Naive thymus-derived CD4-positive, alpha-beta T cell (primary cell): ENCODE measurements at regions not wholly inside any gene's neighbourhood (a gene's known extent, or its start where the extent isn't known, plus 50 kb on each side); places are given as distances from the start of the nearest gene placed in this dataset.

Experiments used
- ATAC-seq: fragments of 150-1000 bp; cut with Tn5 transposase; 2 replicates; pipeline ENCODE4 v1.10.0; 2021; ENCODE audit warnings: mild to moderate bottlenecking, moderate library complexity
- CTCF ChIA-PET: fragments of 350-600 bp; sonication (Branson Sonifier 250); formaldehyde crosslinking; loops from one replicate; lab custom pipeline; 2021; ENCODE audit warnings: antibody characterized with exemption; lab: Charles Lee
- POLR2A ChIA-PET: fragments of 350-600 bp; sonication (Branson Sonifier 250); formaldehyde crosslinking; loops from one replicate; lab custom pipeline; 2021; ENCODE audit warnings: antibody characterized with exemption, inconsistent platforms; lab: Charles Lee
- DNase-seq, 9 donors: peaks; one replicate each; pipeline versions ENCODE4 v3.0.0 to v3.0.0-alpha.2; 2020 to 2022; ENCODE audit warnings: mixed read lengths in 1 of 9
- H3K27ac ChIP-seq: one replicate; pipeline ENCODE4 v1.7.0; 2013; ENCODE audit warnings: mild to moderate bottlenecking, low read depth, low read length, moderate library complexity
- H3K27me3 ChIP-seq, 2 donors: one replicate each; pipeline ENCODE4 v1.7.0; 2013; ENCODE audit warnings: low read length in 2 of 2, mild to moderate bottlenecking in 2 of 2, moderate library complexity in 2 of 2; ENCODE audit not compliant: control insufficient read depth in 2 of 2, insufficient read depth in 2 of 2
- H3K36me3 ChIP-seq, 3 experiments: 1 replicate in 2 of 3; 2 replicates in 1 of 3; pipeline ENCODE4 v1.7.0; 2013; ENCODE audit warnings: low read length in 3 of 3, mild to moderate bottlenecking in 3 of 3, moderate library complexity in 1 of 3; ENCODE audit not compliant: insufficient read depth in 3 of 3, control insufficient read depth in 2 of 3
- H3K4me1 ChIP-seq, 2 donors: one replicate each; pipeline ENCODE4 v1.7.0; 2013; ENCODE audit warnings: low read length in 2 of 2, mild to moderate bottlenecking in 2 of 2, moderate library complexity in 1 of 2; ENCODE audit not compliant: control insufficient read depth in 2 of 2, insufficient read depth in 2 of 2
- H3K4me3 ChIP-seq: 2 replicates; pipeline ENCODE4 v1.7.0; 2013; ENCODE audit warnings: mild to moderate bottlenecking, low read length
- H3K9me3 ChIP-seq, 3 experiments: 1 replicate in 2 of 3; 2 replicates in 1 of 3; pipeline ENCODE4 v1.7.0; 2013; ENCODE audit warnings: low read length in 3 of 3; ENCODE audit not compliant: control insufficient read depth in 2 of 3
- H3K27ac Mint-ChIP-seq, 9 donors: one replicate each; pipeline ENCODE4 v1.8.0; 2020 to 2022; ENCODE audit warnings: mixed read lengths in 9 of 9, mild to moderate bottlenecking in 8 of 9, moderate library complexity in 5 of 9, inconsistent platforms in 2 of 9
- H3K27me3 Mint-ChIP-seq, 5 donors: one replicate each; pipeline ENCODE4 v1.8.0; 2021 to 2022; ENCODE audit warnings: mixed read lengths in 5 of 5, mild to moderate bottlenecking in 1 of 5
- H3K36me3 Mint-ChIP-seq, 5 donors: one replicate each; pipeline ENCODE4 v1.8.0; 2020 to 2022; ENCODE audit warnings: mixed read lengths in 5 of 5, mild to moderate bottlenecking in 3 of 5, inconsistent platforms in 1 of 5
- H3K4me1 Mint-ChIP-seq, 7 donors: one replicate each; pipeline ENCODE4 v1.8.0; 2020 to 2022; ENCODE audit warnings: mixed read lengths in 7 of 7, mild to moderate bottlenecking in 3 of 7, inconsistent platforms in 1 of 7
- H3K4me3 Mint-ChIP-seq, 10 donors: one replicate each; pipeline ENCODE4 v1.8.0; 2020 to 2022; ENCODE audit warnings: mild to moderate bottlenecking in 10 of 10, mixed read lengths in 10 of 10, moderate library complexity in 6 of 10, inconsistent platforms in 2 of 10
- H3K9me3 Mint-ChIP-seq, 11 donors: one replicate each; pipeline ENCODE4 v1.8.0; 2020 to 2022; ENCODE audit warnings: mixed read lengths in 11 of 11, mild to moderate bottlenecking in 4 of 11, inconsistent platforms in 1 of 11, moderate library complexity in 1 of 11
- intact Hi-C, 2 donors: fragments of 100-400 bp; cut with micrococcal nuclease; formaldehyde crosslinking; loops; one replicate each; pipeline ENCODE4 v1.15.1; 2023

GRCh38 chr9:107102011-107102410, 181.1 kb upstream of the RAD23B start:
- H3K36me3 Mint-ChIP-seq: no peaks in the 10 kb centered on the region
- H3K9me3 ChIP-seq: no peaks in the 10 kb centered on the region
- no peak overlapping the region for H3K4me3 Mint-ChIP-seq
- H3K27ac Mint-ChIP-seq: no peak overlapping the region
- ChIA-PET POLR2A (no interaction called here), CTCF (no interaction called here)
- DNase-seq: no peak
- H3K36me3 ChIP-seq: no peaks in the 10 kb centered on the region
- intact Hi-C loops: no loop called here
- peaks cover 0 to 5% (median 0%) of the 10 kb centered on the region in 11 donors for H3K9me3 Mint-ChIP-seq
- ATAC-seq: no peak
- H3K27me3 ChIP-seq: no peaks in the 10 kb centered on the region
- H3K27me3 Mint-ChIP-seq: peaks cover 0 to 9% (median 0%) of the 10 kb centered on the region in 5 donors
- H3K4me1 Mint-ChIP-seq: no peaks in the 10 kb centered on the region
- no peak overlapping the region for H3K27ac ChIP-seq
- no peaks in the 10 kb centered on the region for H3K4me1 ChIP-seq
- no peak overlapping the region for H3K4me3 ChIP-seq

- H3K4me1 Mint-ChIP-seq: no peaks in the 10 kb centered on the region
These were observed 179.5 kb upstream of the RAD23B start for GRCh38 chr9:107103621-107104020.

GRCh38 chr9:107105784-107106183, 177.3 kb upstream of the RAD23B start:
- H3K27me3 ChIP-seq: no peaks in the 10 kb centered on the region
- no peak for ATAC-seq
- ChIA-PET POLR2A (no interaction called here), CTCF (no interaction called here)
- no peaks in the 10 kb centered on the region for H3K36me3 Mint-ChIP-seq
- H3K4me3 ChIP-seq: no peak overlapping the region
- H3K4me1 Mint-ChIP-seq: no peaks in the 10 kb centered on the region
- H3K4me3 Mint-ChIP-seq: no peak overlapping the region
- no peak overlapping the region for H3K27ac ChIP-seq
- peaks cover 0 to 14% (median 7%) of the 10 kb centered on the region in 5 donors for H3K27me3 Mint-ChIP-seq
- intact Hi-C loops: no loop called here
- H3K9me3 ChIP-seq: no peaks in the 10 kb centered on the region
- H3K36me3 ChIP-seq: no peaks in the 10 kb centered on the region
- no peaks in the 10 kb centered on the region for H3K4me1 ChIP-seq
- H3K27ac Mint-ChIP-seq: no peak overlapping the region
- H3K9me3 Mint-ChIP-seq: peaks cover 0 to 4% (median 0%) of the 10 kb centered on the region in 11 donors
- no peak for DNase-seq

More at GRCh38 chr9:107103621-107104020, 179.5 kb upstream of the RAD23B start:
- Mint-ChIP-seq H3K27me3 (peaks cover 0 to 9% (median 0%) of the 10 kb centered on the region in 5 donors), H3K9me3 (peaks cover 0 to 5% (median 0%) of the 10 kb centered on the region in 11 donors), H3K27ac (no peak overlapping the region), H3K4me3 (no peak overlapping the region), H3K36me3 (no peaks in the 10 kb centered on the region)
- ATAC-seq (no peak), DNase-seq (no peak)
- H3K4me3 ChIP-seq: no peak overlapping the region
- H3K27ac ChIP-seq: no peak overlapping the region
- POLR2A ChIA-PET: no interaction called here
- intact Hi-C loops: no loop called here
- H3K4me1 ChIP-seq: no peaks in the 10 kb centered on the region
- no peaks in the 10 kb centered on the region for H3K9me3 ChIP-seq
- CTCF ChIA-PET: no interaction called here
- no peaks in the 10 kb centered on the region for H3K27me3 ChIP-seq
- H3K36me3 ChIP-seq: no peaks in the 10 kb centered on the region

GRCh38 chr9:107106416-107106815, 176.7 kb upstream of the RAD23B start:
- Mint-ChIP-seq H3K4me3 (no peak overlapping the region), H3K36me3 (no peaks in the 10 kb centered on the region), H3K27ac (no peak overlapping the region), H3K4me1 (no peaks in the 10 kb centered on the region), H3K9me3 (peaks cover 0 to 4% (median 0%) of the 10 kb centered on the region in 11 donors), H3K27me3 (peaks cover 0 to 12% (median 7%) of the 10 kb centered on the region in 5 donors)
- ATAC-seq (no peak), DNase-seq (no peak)
- Histone ChIP-seq H3K9me3 (no peaks in the 10 kb centered on the region), H3K36me3 (no peaks in the 10 kb centered on the region), H3K4me3 (no peak overlapping the region), H3K27me3 (no peaks in the 10 kb centered on the region), H3K4me1 (no peaks in the 10 kb centered on the region), H3K27ac (no peak overlapping the region)
- CTCF ChIA-PET: no interaction called here
- intact Hi-C loops: no loop called here
- POLR2A ChIA-PET: no interaction called here

- no peak overlapping the region for H3K4me3 Mint-ChIP-seq
- DNase-seq: no peak
- Histone ChIP-seq H3K36me3 (no peaks in the 10 kb centered on the region), H3K27ac (no peak overlapping the region), H3K27me3 (no peaks in the 10 kb centered on the region), H3K9me3 (no peaks in the 10 kb centered on the region), H3K4me1 (no peaks in the 10 kb centered on the region), H3K4me3 (no peak overlapping the region)
- ATAC-seq: no peak
- no peaks in the 10 kb centered on the region for H3K4me1 Mint-ChIP-seq
- H3K36me3 Mint-ChIP-seq: no peaks in the 10 kb centered on the region
- intact Hi-C loops: no loop called here
- ChIA-PET POLR2A (no interaction called here), CTCF (no interaction called here)
- H3K27me3 Mint-ChIP-seq: peaks cover 0 to 17% (median 11%) of the 10 kb centered on the region in 5 donors
- H3K9me3 Mint-ChIP-seq: peaks cover 0 to 4% (median 0%) of the 10 kb centered on the region in 11 donors
- H3K27ac Mint-ChIP-seq: no peak overlapping the region
These were observed 174.5 kb upstream of the RAD23B start for GRCh38 chr9:107108342-107109130.

GRCh38 chr9:107109324-107109723, 173.8 kb upstream of the RAD23B start:
- Histone ChIP-seq H3K36me3 (no peaks in the 10 kb centered on the region), H3K9me3 (no peaks in the 10 kb centered on the region), H3K27ac (no peak overlapping the region), H3K4me1 (no peaks in the 10 kb centered on the region), H3K27me3 (no peaks in the 10 kb centered on the region), H3K4me3 (no peak overlapping the region)
- Mint-ChIP-seq H3K36me3 (no peaks in the 10 kb centered on the region), H3K27me3 (peaks cover 0 to 21% (median 14%) of the 10 kb centered on the region in 5 donors), H3K4me3 (no peak overlapping the region), H3K4me1 (peaks cover 0 to 2% (median 0%) of the 10 kb centered on the region in 7 donors), H3K27ac (no peak overlapping the region), H3K9me3 (peaks cover 0 to 3% (median 0%) of the 10 kb centered on the region in 11 donors)
- CTCF ChIA-PET: no interaction called here
- DNase-seq: no peak
- intact Hi-C loops: no loop called here
- POLR2A ChIA-PET: no interaction called here
- no peak for ATAC-seq

- DNase-seq (no peak), ATAC-seq (no peak)
- no peaks in the 10 kb centered on the region for H3K4me1 ChIP-seq
- ChIA-PET CTCF (no interaction called here), POLR2A (no interaction called here)
- no peaks in the 10 kb centered on the region for H3K36me3 ChIP-seq
- Mint-ChIP-seq H3K27ac (no peak overlapping the region), H3K9me3 (peaks cover 0 to 3% (median 0%) of the 10 kb centered on the region in 11 donors), H3K4me3 (no peak overlapping the region), H3K27me3 (peaks cover 0 to 21% (median 15%) of the 10 kb centered on the region in 5 donors), H3K36me3 (no peaks in the 10 kb centered on the region), H3K4me1 (peaks cover 0 to 6% (median 0%) of the 10 kb centered on the region in 7 donors)
- no peak overlapping the region for H3K27ac ChIP-seq
- H3K4me3 ChIP-seq: no peak overlapping the region
- H3K9me3 ChIP-seq: no peaks in the 10 kb centered on the region
- intact Hi-C loops: loop anchor here in 1 of 2 donors (10.0 kb wide), 1 partner anchor 185 kb away; no protein-coding TSS in a partner anchor
- no peaks in the 10 kb centered on the region for H3K27me3 ChIP-seq
These were observed 172.9 kb upstream of the RAD23B start for GRCh38 chr9:107110153-107110552.
